Gastrocnemius medialis (tissue), 4 donors: ENCODE measurements at regions not wholly inside any gene's neighbourhood (a gene's known extent, or its start where the extent isn't known, plus 50 kb on each side); places are given as distances from the start of the nearest gene placed in this dataset.

Experiments
- ATAC-seq, 2 donors: fragments of 150-250 bp; one replicate each; pipeline ENCODE4 v1.9.1; 2016
- DNase-seq, 2 donors: peaks; one replicate each; pipeline ENCODE4 v3.0.0-alpha.2; 2019
- H3K27ac ChIP-seq, 4 donors: fragments of 200-600 bp; sonication (generic); 1 replicate in 1 of 4; 2 replicates in 3 of 4; pipeline ENCODE4 v1.5.1; 2016 to 2018; ENCODE audit warnings: mild to moderate bottlenecking in 2 of 4, moderate library complexity in 1 of 4
- H3K27me3 ChIP-seq, 3 donors: fragments of 200-600 bp; sonication (generic) in 2 of 3; 1 replicate in 1 of 3; 2 replicates in 2 of 3; pipeline versions ENCODE4 v1.5.1 to v1.6.0; 2016 to 2019; ENCODE audit warnings: mild to moderate bottlenecking in 1 of 3, moderate library complexity in 1 of 3
- H3K36me3 ChIP-seq, 2 donors: fragments of 200-600 bp; sonication (generic) in 1 of 2; one replicate each; pipeline ENCODE4 v1.5.1; 2017 to 2018
- H3K4me1 ChIP-seq, 2 donors: fragments of 200-600 bp; sonication (generic) in 1 of 2; one replicate each; pipeline ENCODE4 v1.5.1; 2016 to 2017; ENCODE audit warnings: mild to moderate bottlenecking in 2 of 2
- H3K4me3 ChIP-seq, 4 donors: fragments of 200-600 bp; sonication (generic) in 3 of 4; 1 replicate in 1 of 4; 2 replicates in 3 of 4; pipeline ENCODE4 v1.5.1; 2016 to 2019; ENCODE audit warnings: mild to moderate bottlenecking in 2 of 4
- H3K9me3 ChIP-seq, 3 donors: fragments of 200-600 bp; sonication (generic) in 2 of 3; 1 replicate in 1 of 3; 2 replicates in 2 of 3; pipeline ENCODE4 v1.5.1; 2016 to 2019
- POLR2A ChIP-seq, 2 donors: fragments of 450-650 bp; IDR thresholded peaks; one replicate each; pipeline ENCODE4 v1.6.1; 2017; ENCODE audit warnings: antibody characterized with exemption in 2 of 2, mild to moderate bottlenecking in 2 of 2, moderate library complexity in 2 of 2
- in situ Hi-C, 4 donors: fragments of 200-750 bp; cut with MboI; loops; one replicate each; pipeline versions ENCODE4 v1.15.0 to v1.8.0; 2017; ENCODE audit warnings: low sequenced_read_pairs in 4 of 4
- intact Hi-C: fragments of 100-400 bp; cut with DNase I; formaldehyde crosslinking; loops from one replicate; pipeline ENCODE4 v1.15.1; 2023; ENCODE audit warnings: low total_unique reads
- TF ChIP-seq, protein P1 (sequence below), 5 experiments: fragments of 450-650 bp in 3 of 5; fragments of 200-600 bp in 2 of 5; sonication (generic) in 2 of 5; IDR thresholded peaks in 4 of 5; conservative IDR thresholded peaks in 1 of 5; 1 replicate in 4 of 5; 2 replicates in 1 of 5; pipeline ENCODE4 v1.5.1; 2016 to 2019; ENCODE audit warnings: antibody characterized with exemption in 5 of 5, mild to moderate bottlenecking in 3 of 5, moderate library complexity in 3 of 5

DNA sequence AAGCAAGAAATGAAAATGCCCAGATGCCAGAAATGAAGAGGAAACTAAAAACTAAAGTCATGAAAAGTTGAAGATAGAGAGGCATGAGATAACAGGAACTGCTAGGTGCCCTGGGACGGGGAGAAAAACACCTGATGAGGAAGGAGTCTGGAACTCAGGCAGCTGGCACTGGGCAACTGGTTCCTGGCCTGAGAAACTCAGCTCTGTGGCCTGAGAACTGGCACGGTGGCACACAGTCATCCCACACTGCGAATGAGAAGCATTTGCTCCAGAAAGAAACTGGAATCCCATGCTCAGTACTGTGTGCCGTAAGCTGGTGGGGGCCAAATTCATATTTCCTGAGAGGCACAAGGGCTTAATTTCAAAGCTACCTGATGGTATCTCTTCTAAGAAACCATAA lies 53.6 kb upstream of the RORA start:
- peak in 1 of 2 donors; percentile 62 for ATAC-seq
- no peaks in the 10 kb centered on the region for H3K36me3 ChIP-seq
- DNase-seq, result peak in 1 of 2 donors; percentile 5
- TF ChIP-seq POLR2A (IDR thresholded peaks at IDR 0.05), result no peak
- TF ChIP-seq, protein P1, sequence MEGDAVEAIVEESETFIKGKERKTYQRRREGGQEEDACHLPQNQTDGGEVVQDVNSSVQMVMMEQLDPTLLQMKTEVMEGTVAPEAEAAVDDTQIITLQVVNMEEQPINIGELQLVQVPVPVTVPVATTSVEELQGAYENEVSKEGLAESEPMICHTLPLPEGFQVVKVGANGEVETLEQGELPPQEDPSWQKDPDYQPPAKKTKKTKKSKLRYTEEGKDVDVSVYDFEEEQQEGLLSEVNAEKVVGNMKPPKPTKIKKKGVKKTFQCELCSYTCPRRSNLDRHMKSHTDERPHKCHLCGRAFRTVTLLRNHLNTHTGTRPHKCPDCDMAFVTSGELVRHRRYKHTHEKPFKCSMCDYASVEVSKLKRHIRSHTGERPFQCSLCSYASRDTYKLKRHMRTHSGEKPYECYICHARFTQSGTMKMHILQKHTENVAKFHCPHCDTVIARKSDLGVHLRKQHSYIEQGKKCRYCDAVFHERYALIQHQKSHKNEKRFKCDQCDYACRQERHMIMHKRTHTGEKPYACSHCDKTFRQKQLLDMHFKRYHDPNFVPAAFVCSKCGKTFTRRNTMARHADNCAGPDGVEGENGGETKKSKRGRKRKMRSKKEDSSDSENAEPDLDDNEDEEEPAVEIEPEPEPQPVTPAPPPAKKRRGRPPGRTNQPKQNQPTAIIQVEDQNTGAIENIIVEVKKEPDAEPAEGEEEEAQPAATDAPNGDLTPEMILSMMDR (IDR thresholded peaks at IDR 0.05 in 4 of 5, conservative IDR thresholded peaks at IDR 0.05 in 1 of 5), result no peak
- H3K4me1 ChIP-seq, result no peaks in the 10 kb centered on the region
- no peaks in the 10 kb centered on the region for H3K9me3 ChIP-seq
- in situ Hi-C loops, result no loop called here
- H3K27me3 ChIP-seq, result no peaks in the 10 kb centered on the region
- H3K4me3 ChIP-seq, result no peak overlapping the region
- no peak overlapping the region for H3K27ac ChIP-seq
- intact Hi-C loops, result no loop called here

DNA sequence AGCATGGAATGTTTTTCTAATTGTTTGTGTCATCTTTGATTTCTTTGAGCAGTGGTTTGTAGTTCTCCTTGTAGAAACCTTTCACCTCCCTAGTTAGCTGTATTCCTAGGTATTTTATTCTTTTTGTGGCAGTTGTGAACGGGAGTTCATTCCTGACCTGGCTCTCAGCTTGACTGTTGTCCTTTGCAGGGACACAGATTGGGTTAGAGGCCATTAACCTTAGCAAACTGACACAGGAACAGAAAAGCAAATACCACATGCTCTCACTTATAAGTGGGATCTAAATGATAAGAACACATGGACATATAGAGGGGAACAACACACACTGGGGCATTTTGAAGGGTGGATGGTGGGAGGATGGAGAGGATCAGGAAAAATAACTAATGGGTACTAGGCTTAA lies 52.2 kb upstream of the RORA start:
- Histone ChIP-seq H3K9me3 (no peaks in the 10 kb centered on the region), H3K36me3 (no peaks in the 10 kb centered on the region), H3K4me3 (no peak overlapping the region), H3K27me3 (no peaks in the 10 kb centered on the region), H3K4me1 (peaks cover 0 to 4% of the 10 kb centered on the region in 2 donors), H3K27ac (no peak overlapping the region)
- in situ Hi-C loops, result no loop called here
- TF ChIP-seq, protein P1 (IDR thresholded peaks at IDR 0.05 in 4 of 5, conservative IDR thresholded peaks at IDR 0.05 in 1 of 5), result no peak
- TF ChIP-seq POLR2A (IDR thresholded peaks at IDR 0.05), result no peak
- ATAC-seq (no peak), DNase-seq (no peak)
- intact Hi-C loops, result no loop called here
